GM12891 (cell line): ENCODE measurements at regions not wholly inside any gene's neighbourhood (a gene's known extent, or its start where the extent isn't known, plus 50 kb on each side); places are given as distances from the start of the nearest gene placed in this dataset.

Experiments used
- POLR2A ChIP-seq: IDR thresholded peaks from 2 replicates; pipeline ENCODE4 v1.6.1; 2011; ENCODE audit warnings: low read depth, low read length, control low read depth
- POLR2AphosphoS5 ChIP-seq: IDR thresholded peaks from 2 replicates; pipeline ENCODE4 v1.6.1; 2011; ENCODE audit warnings: low read depth, low read length, control low read depth
- TAF1 ChIP-seq: IDR thresholded peaks from 2 replicates; pipeline ENCODE4 v1.6.1; 2011; ENCODE audit warnings: low read depth, low read length, control low read depth

DNA sequence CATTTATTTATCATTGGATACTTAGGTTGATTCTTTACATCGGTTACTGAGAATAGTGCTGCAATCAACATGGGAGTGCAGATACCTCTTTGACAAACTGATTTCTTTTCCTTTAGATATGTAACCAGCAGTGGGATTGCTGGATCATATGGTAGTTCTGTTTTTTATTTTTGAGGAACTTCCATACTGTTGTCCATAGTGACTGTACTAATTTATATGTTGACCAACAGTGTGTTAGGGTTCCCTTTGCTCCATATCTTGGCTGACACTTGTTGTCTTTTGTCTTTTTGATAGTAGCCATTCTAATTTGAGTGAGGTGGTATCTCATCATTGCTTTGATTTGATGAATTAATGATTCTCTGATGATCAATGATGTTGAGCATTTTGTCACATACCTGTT is 137.3 kb upstream of the PITX1 start:
- TF ChIP-seq POLR2A: no peak
- no peak for TF ChIP-seq POLR2AphosphoS5
- no peak for TF ChIP-seq TAF1
